ENCODE measurements at regions not wholly inside any gene's neighbourhood (a gene's known extent, or its start where the extent isn't known, plus 50 kb on each side); places are given as distances from the start of the nearest gene placed in this dataset.
A peak's percentile ranks its signal among the peaks of the same experiment; 100 is the strongest.

DNA sequence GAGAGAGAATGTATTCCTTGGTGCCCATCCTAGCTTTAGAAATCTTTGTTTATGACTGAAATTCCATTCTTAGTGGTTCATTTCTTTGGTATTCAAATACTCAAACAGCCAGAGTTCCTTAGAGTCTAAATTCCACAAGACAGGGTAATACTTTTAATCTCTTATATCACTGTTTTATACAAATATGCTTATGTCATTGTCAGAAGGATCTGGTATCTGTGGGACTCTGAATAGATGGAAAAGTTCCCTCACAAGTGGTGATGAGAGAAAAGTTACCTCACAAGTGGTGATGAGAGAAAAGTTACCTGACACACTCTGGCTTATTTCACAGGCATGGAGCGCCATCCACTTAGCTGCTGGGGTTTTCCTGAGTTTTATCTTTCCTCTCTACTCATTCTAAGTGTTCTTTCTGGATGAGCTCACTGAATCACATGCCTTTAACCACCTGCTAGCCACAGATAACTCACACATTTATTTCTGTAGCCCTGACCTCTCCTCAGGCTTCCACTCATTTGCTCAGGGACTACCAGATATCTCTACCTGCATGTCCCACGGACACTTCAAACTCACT, 784.0 kb downstream of the SUGCT start (continued):
- TF ChIP-seq TAF1 (IDR thresholded peaks at IDR 0.05; ENCODE audit: borderline replicate concordance, low read depth, low read length) (no peak), CHD2 (IDR thresholded peaks at IDR 0.05; ENCODE audit: low read length, partially characterized antibody) (no peak), POLR2AphosphoS5 (IDR thresholded peaks at IDR 0.05; ENCODE audit: low read depth, low read length) (no peak), SMC3 (IDR thresholded peaks at IDR 0.05; ENCODE audit: low read depth, low read length) (no peak), FOXJ3 (CRISPR knock-in tag; IDR thresholded peaks at IDR 0.05) (no peak), FOXM1 (IDR thresholded peaks at IDR 0.05; ENCODE audit: low read depth) (no peak), NRF1 (IDR thresholded peaks at IDR 0.05; ENCODE audit: low read depth, low read length) (no peak), FOSL2 (IDR thresholded peaks at IDR 0.05; ENCODE audit: borderline replicate concordance, low read depth) (peak; percentile 45; the same call in 1 of the 2 replicates), MXI1 (IDR thresholded peaks at IDR 0.05; ENCODE audit: low read depth, low read length) (no peak), RAD21 (IDR thresholded peaks at IDR 0.05; ENCODE audit: low read length) (no peak), YY1 (IDR thresholded peaks at IDR 0.05; ENCODE audit: low read depth) (no peak), GATA2 (CRISPR knock-in tag; IDR thresholded peaks at IDR 0.05) (no peak), RXRA (IDR thresholded peaks at IDR 0.05; ENCODE audit: borderline replicate concordance, low read depth) (no peak)
- TF ChIP-seq, protein P1, sequence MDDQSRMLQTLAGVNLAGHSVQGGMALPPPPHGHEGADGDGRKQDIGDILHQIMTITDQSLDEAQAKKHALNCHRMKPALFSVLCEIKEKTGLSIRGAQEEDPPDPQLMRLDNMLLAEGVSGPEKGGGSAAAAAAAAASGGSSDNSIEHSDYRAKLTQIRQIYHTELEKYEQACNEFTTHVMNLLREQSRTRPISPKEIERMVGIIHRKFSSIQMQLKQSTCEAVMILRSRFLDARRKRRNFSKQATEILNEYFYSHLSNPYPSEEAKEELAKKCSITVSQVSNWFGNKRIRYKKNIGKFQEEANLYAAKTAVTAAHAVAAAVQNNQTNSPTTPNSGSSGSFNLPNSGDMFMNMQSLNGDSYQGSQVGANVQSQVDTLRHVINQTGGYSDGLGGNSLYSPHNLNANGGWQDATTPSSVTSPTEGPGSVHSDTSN (IDR thresholded peaks at IDR 0.05), result peak; percentile 36; the same call in 1 of the 2 replicates
- TF ChIP-seq, protein P2, sequence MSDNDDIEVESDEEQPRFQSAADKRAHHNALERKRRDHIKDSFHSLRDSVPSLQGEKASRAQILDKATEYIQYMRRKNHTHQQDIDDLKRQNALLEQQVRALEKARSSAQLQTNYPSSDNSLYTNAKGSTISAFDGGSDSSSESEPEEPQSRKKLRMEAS (IDR thresholded peaks at IDR 0.05; ENCODE audit: low read depth), result no peak
- TF ChIP-seq, protein P3, sequence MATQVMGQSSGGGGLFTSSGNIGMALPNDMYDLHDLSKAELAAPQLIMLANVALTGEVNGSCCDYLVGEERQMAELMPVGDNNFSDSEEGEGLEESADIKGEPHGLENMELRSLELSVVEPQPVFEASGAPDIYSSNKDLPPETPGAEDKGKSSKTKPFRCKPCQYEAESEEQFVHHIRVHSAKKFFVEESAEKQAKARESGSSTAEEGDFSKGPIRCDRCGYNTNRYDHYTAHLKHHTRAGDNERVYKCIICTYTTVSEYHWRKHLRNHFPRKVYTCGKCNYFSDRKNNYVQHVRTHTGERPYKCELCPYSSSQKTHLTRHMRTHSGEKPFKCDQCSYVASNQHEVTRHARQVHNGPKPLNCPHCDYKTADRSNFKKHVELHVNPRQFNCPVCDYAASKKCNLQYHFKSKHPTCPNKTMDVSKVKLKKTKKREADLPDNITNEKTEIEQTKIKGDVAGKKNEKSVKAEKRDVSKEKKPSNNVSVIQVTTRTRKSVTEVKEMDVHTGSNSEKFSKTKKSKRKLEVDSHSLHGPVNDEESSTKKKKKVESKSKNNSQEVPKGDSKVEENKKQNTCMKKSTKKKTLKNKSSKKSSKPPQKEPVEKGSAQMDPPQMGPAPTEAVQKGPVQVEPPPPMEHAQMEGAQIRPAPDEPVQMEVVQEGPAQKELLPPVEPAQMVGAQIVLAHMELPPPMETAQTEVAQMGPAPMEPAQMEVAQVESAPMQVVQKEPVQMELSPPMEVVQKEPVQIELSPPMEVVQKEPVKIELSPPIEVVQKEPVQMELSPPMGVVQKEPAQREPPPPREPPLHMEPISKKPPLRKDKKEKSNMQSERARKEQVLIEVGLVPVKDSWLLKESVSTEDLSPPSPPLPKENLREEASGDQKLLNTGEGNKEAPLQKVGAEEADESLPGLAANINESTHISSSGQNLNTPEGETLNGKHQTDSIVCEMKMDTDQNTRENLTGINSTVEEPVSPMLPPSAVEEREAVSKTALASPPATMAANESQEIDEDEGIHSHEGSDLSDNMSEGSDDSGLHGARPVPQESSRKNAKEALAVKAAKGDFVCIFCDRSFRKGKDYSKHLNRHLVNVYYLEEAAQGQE (IDR thresholded peaks at IDR 0.05; ENCODE audit: low read depth, low read length), result no peak
- TF ChIP-seq, protein P4, sequence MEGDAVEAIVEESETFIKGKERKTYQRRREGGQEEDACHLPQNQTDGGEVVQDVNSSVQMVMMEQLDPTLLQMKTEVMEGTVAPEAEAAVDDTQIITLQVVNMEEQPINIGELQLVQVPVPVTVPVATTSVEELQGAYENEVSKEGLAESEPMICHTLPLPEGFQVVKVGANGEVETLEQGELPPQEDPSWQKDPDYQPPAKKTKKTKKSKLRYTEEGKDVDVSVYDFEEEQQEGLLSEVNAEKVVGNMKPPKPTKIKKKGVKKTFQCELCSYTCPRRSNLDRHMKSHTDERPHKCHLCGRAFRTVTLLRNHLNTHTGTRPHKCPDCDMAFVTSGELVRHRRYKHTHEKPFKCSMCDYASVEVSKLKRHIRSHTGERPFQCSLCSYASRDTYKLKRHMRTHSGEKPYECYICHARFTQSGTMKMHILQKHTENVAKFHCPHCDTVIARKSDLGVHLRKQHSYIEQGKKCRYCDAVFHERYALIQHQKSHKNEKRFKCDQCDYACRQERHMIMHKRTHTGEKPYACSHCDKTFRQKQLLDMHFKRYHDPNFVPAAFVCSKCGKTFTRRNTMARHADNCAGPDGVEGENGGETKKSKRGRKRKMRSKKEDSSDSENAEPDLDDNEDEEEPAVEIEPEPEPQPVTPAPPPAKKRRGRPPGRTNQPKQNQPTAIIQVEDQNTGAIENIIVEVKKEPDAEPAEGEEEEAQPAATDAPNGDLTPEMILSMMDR (IDR thresholded peaks at IDR 0.05), result no peak
- TF ChIP-seq, protein P5, sequence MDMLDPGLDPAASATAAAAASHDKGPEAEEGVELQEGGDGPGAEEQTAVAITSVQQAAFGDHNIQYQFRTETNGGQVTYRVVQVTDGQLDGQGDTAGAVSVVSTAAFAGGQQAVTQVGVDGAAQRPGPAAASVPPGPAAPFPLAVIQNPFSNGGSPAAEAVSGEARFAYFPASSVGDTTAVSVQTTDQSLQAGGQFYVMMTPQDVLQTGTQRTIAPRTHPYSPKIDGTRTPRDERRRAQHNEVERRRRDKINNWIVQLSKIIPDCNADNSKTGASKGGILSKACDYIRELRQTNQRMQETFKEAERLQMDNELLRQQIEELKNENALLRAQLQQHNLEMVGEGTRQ (IDR thresholded peaks at IDR 0.05; ENCODE audit: borderline replicate concordance, low read depth, low read length), result no peak

Data from SK-N-SH (cell line).